H1 (cell line): ENCODE measurements at regions not wholly inside any gene's neighbourhood (a gene's known extent, or its start where the extent isn't known, plus 50 kb on each side); places are given as distances from the start of the nearest gene placed in this dataset.

ENCODE experiments used
- CTCF ChIA-PET: fragments of 300-600 bp; sonication (Branson Sonifier 250); formaldehyde crosslinking; loops from one replicate; lab custom pipeline; 2021; ENCODE audit not compliant: partially characterized antibody; lab: Charles Lee
- POLR2A ChIA-PET: fragments of 300-600 bp; sonication (Branson Sonifier 250); formaldehyde crosslinking; loops from one replicate; lab custom pipeline; 2021; ENCODE audit warnings: inconsistent platforms; ENCODE audit not compliant: partially characterized antibody; lab: Charles Lee
- DNase-seq, 2 experiments: peaks; one replicate each; pipeline versions ENCODE4 v3.0.0 to v3.0.0-alpha.2; 2010 to 2022; ENCODE audit warnings: low spot score in 2 of 2, low read depth in 1 of 2, mixed read lengths in 1 of 2
- FAIRE-seq: peaks from 2 replicates; lab custom pipeline; 2011; peaks lifted over from hg19 to GRCh38; lab: Jason Lieb, UNC
- H2AFZ ChIP-seq: 2 replicates; pipeline ENCODE4 v1.8.1; 2012; ENCODE audit warnings: low read length, inconsistent platforms
- H2AK5ac ChIP-seq: 2 replicates; pipeline ENCODE4 v1.6.1; 2013; ENCODE audit warnings: low read depth, low read length
- H2BK120ac ChIP-seq: replicated peaks from 2 replicates; pipeline ENCODE3; 2013; ENCODE audit warnings: low read depth, low read length, inconsistent platforms
- H2BK12ac ChIP-seq: 2 replicates; pipeline ENCODE4 v1.6.1; 2013; ENCODE audit warnings: low read depth, low read length
- H2BK15ac ChIP-seq: 2 replicates; pipeline ENCODE4 v1.6.1; 2013; ENCODE audit warnings: low read length
- H2BK20ac ChIP-seq: 2 replicates; pipeline ENCODE4 v1.6.1; 2013; ENCODE audit warnings: low read length
- H2BK5ac ChIP-seq: 2 replicates; pipeline ENCODE4 v1.6.1; 2013; ENCODE audit warnings: low read depth, low read length
- H3K14ac ChIP-seq: 2 replicates; pipeline ENCODE4 v1.6.1; 2013; ENCODE audit warnings: inconsistent platforms; ENCODE audit not compliant: insufficient read length
- H3K18ac ChIP-seq: 2 replicates; pipeline ENCODE4 v1.6.1; 2013; ENCODE audit warnings: low read length; ENCODE audit errors: extremely low read depth
- H3K23ac ChIP-seq: 2 replicates; pipeline ENCODE4 v1.6.1; 2013; ENCODE audit warnings: inconsistent platforms; ENCODE audit not compliant: insufficient read length
- H3K23me2 ChIP-seq: 2 replicates; pipeline ENCODE4 v1.6.1; 2013; ENCODE audit warnings: low read depth, low read length
- H3K27ac ChIP-seq: 2 replicates; pipeline ENCODE4 v1.6.1; 2011; ENCODE audit warnings: low read depth, low read length, inconsistent platforms
- H3K27me3 ChIP-seq, 4 experiments: replicated peaks in 1 of 4; 1 replicate in 1 of 4; 2 replicates in 3 of 4; pipeline versions ENCODE4 v1.6.1 to v1.8.1; 2011 to 2013; ENCODE audit warnings: low read length in 3 of 4, mild to moderate bottlenecking in 3 of 4, inconsistent platforms in 2 of 4, mixed read lengths in 2 of 4, moderate library complexity in 1 of 4; ENCODE audit not compliant: control insufficient read depth in 3 of 4, insufficient read depth in 3 of 4; ENCODE audit errors: extremely low read depth in 1 of 4
- H3K36me3 ChIP-seq, 4 experiments: 2 replicates each; pipeline versions ENCODE4 v1.6.1 to v1.8.1; 2011 to 2013; ENCODE audit warnings: mild to moderate bottlenecking in 4 of 4, low read length in 3 of 4, moderate library complexity in 2 of 4, control low read depth in 1 of 4, inconsistent platforms in 1 of 4; ENCODE audit not compliant: insufficient read depth in 4 of 4, control insufficient read depth in 2 of 4
- H3K4ac ChIP-seq: replicated peaks from 2 replicates; pipeline ENCODE3; 2013; ENCODE audit warnings: low read length, low read depth, mixed read lengths, inconsistent platforms; ENCODE audit not compliant: insufficient read length
- H3K4me1 ChIP-seq, 4 experiments: replicated peaks in 1 of 4; 1 replicate in 1 of 4; 2 replicates in 3 of 4; pipeline versions ENCODE4 v1.6.1 to v1.8.1; 2011 to 2013; ENCODE audit warnings: low read length in 3 of 4, inconsistent platforms in 2 of 4, mixed read lengths in 1 of 4; ENCODE audit not compliant: insufficient read depth in 4 of 4, control insufficient read depth in 3 of 4
- H3K4me2 ChIP-seq, 2 experiments: 2 replicates each; pipeline versions ENCODE4 v1.6.1 to v1.8.1; 2011 to 2013; ENCODE audit warnings: low read depth in 2 of 2, low read length in 2 of 2, control low read depth in 1 of 2, inconsistent platforms in 1 of 2, mild to moderate bottlenecking in 1 of 2; ENCODE audit not compliant: insufficient read depth in 1 of 2
- H3K4me3 ChIP-seq, 4 experiments: fragments of 200-600, 300-600 bp in 1 of 4; sonication (generic), shearing (Covaris generic), sonication (Bioruptor Twin) in 1 of 4; 2 replicates each; pipeline versions ENCODE4 v1.5.1 to v1.8.1; 2011 to 2016; ENCODE audit warnings: low read length in 4 of 4, low read depth in 3 of 4, control low read depth in 2 of 4, inconsistent platforms in 2 of 4, mild to moderate bottlenecking in 2 of 4, mixed read lengths in 1 of 4, moderate library complexity in 1 of 4; ENCODE audit not compliant: insufficient read depth in 2 of 4; ENCODE audit errors: extremely low read depth in 1 of 4
- H3K56ac ChIP-seq: replicated peaks from 2 replicates; pipeline ENCODE3; 2013; ENCODE audit warnings: low read depth, mild to moderate bottlenecking, mixed read lengths, low read length, inconsistent platforms; ENCODE audit not compliant: insufficient read length
- H3K79me1 ChIP-seq: 2 replicates; pipeline ENCODE4 v1.6.1; 2013; ENCODE audit warnings: low read depth, low read length, control low read depth
- H3K79me2 ChIP-seq, 2 experiments: 2 replicates each; pipeline versions ENCODE4 v1.6.1 to v1.8.1; 2012 to 2013; ENCODE audit warnings: low read length in 2 of 2, mild to moderate bottlenecking in 2 of 2, inconsistent platforms in 1 of 2; ENCODE audit not compliant: insufficient read depth in 2 of 2, control insufficient read depth in 1 of 2
- H3K9ac ChIP-seq, 4 experiments: replicated peaks in 1 of 4; 1 replicate in 1 of 4; 2 replicates in 3 of 4; pipeline versions ENCODE4 v1.6.1 to v1.8.1; 2011 to 2013; ENCODE audit warnings: low read depth in 3 of 4, low read length in 3 of 4, control low read depth in 2 of 4, mild to moderate bottlenecking in 2 of 4, moderate library complexity in 2 of 4, inconsistent platforms in 1 of 4; ENCODE audit errors: extremely low read depth in 1 of 4
- H3K9me3 ChIP-seq, 2 experiments: 2 replicates each; pipeline versions ENCODE4 v1.6.1 to v1.8.1; 2012 to 2013; ENCODE audit warnings: mild to moderate bottlenecking in 2 of 2, moderate library complexity in 2 of 2, control low read depth in 1 of 2, inconsistent platforms in 1 of 2, low read depth in 1 of 2, low read length in 1 of 2, mixed read lengths in 1 of 2; ENCODE audit not compliant: insufficient read depth in 2 of 2
- H4K20me1 ChIP-seq, 2 experiments: replicated peaks in 1 of 2; 2 replicates each; pipeline versions ENCODE3 to v1.8.1; 2011 to 2013; ENCODE audit warnings: inconsistent platforms in 2 of 2, low read length in 2 of 2, mild to moderate bottlenecking in 1 of 2; ENCODE audit not compliant: insufficient read depth in 2 of 2, control insufficient read depth in 1 of 2
- H4K5ac ChIP-seq: 2 replicates; pipeline ENCODE4 v1.6.1; 2013; ENCODE audit warnings: low read length, low read depth, mixed read lengths, inconsistent platforms; ENCODE audit not compliant: insufficient read length
- H4K8ac ChIP-seq: 2 replicates; pipeline ENCODE4 v1.8.0; 2013; ENCODE audit warnings: mild to moderate bottlenecking, moderate library complexity, low read length, inconsistent platforms; ENCODE audit not compliant: insufficient read depth; ENCODE audit errors: extremely low read depth
- H4K91ac ChIP-seq: replicated peaks from 2 replicates; pipeline ENCODE3; 2013; ENCODE audit warnings: low read length, mixed read lengths, inconsistent platforms; ENCODE audit not compliant: insufficient read length
- BCL11A ChIP-seq, 2 experiments: IDR thresholded peaks; one replicate each; pipeline ENCODE4 v1.6.1; 2011; ENCODE audit warnings: low read depth in 2 of 2, low read length in 2 of 2, mild to moderate bottlenecking in 2 of 2
- RAD21 ChIP-seq, 2 experiments: IDR thresholded peaks in 1 of 2; conservative IDR thresholded peaks in 1 of 2; 2 replicates each; pipeline ENCODE4 v1.6.1; 2011; ENCODE audit warnings: low read depth in 2 of 2, low read length in 2 of 2, improper control_type of control experiment in 1 of 2, inconsistent platforms in 1 of 2, mild to moderate bottlenecking in 1 of 2, moderate library complexity in 1 of 2

DNA sequence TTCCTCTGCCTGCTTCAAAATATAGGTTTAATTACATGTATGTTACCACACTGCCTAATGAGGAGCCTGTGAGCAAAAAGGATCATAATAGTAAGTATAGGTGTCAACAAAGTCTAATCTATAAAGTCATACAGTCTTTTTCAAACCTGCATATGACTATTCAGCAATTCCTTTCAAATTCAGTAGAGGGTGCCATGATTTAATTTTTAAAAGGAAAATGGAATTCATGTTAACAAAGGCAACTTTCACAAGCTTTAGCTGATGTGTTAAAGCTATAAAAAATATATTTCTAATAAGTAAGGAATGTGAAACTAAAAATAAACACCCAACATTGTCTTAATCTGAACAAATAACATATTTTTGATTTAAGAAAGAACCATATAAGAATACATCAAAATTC is 52.1 kb downstream of the MPP7 start:
- no peaks in the 10 kb centered on the region for H3K79me2 ChIP-seq
- no peaks in the 10 kb centered on the region for H4K20me1 ChIP-seq
- POLR2A ChIA-PET, result no interaction called here
- no peak overlapping the region for H2BK12ac ChIP-seq
- no peak for DNase-seq
- H2BK15ac ChIP-seq, result no peak overlapping the region
- H2AFZ ChIP-seq, result no peak overlapping the region
- no peak overlapping the region for H2BK120ac ChIP-seq
- H2BK5ac ChIP-seq, result no peak overlapping the region
- H2BK20ac ChIP-seq, result no peak overlapping the region
- no peak overlapping the region for H3K18ac ChIP-seq
- H3K4me1 ChIP-seq, result no peaks in the 10 kb centered on the region
- FAIRE-seq, result no peak
- no peak overlapping the region for H3K4me2 ChIP-seq
- no peak overlapping the region for H3K4ac ChIP-seq
- CTCF ChIA-PET, result interaction anchor here (0.8 to 10.2 kb wide), 7 partner anchors 9 to 467 kb away, joined by 3 to 88 read pairs (median 4); no protein-coding TSS in a partner anchor
- H3K23ac ChIP-seq, result no peak overlapping the region
- H3K79me1 ChIP-seq, result no peaks in the 10 kb centered on the region
- no peak overlapping the region for H3K4me3 ChIP-seq
- H2AK5ac ChIP-seq, result no peak overlapping the region
- no peak overlapping the region for H4K8ac ChIP-seq
- H4K91ac ChIP-seq, result no peak overlapping the region
- H3K56ac ChIP-seq, result no peak overlapping the region
- no peaks in the 10 kb centered on the region for H3K27me3 ChIP-seq
- no peaks in the 10 kb centered on the region for H3K23me2 ChIP-seq
- H3K14ac ChIP-seq, result no peak overlapping the region
- H3K9ac ChIP-seq, result no peak overlapping the region
- no peak overlapping the region for H4K5ac ChIP-seq
- TF ChIP-seq RAD21 (IDR thresholded peaks at IDR 0.05 in 1 of 2, conservative IDR thresholded peaks at IDR 0.05 in 1 of 2; ENCODE audit: low read depth in 2 of 2, low read length in 2 of 2) (peak in 1 of 2 experiments; percentile 24; a peak in 2 of 4 replicates), BCL11A (IDR thresholded peaks at IDR 0.05; ENCODE audit: low read depth in 2 of 2, low read length in 2 of 2) (no peak)
- no peaks in the 10 kb centered on the region for H3K9me3 ChIP-seq
- no peaks in the 10 kb centered on the region for H3K36me3 ChIP-seq
- no peak overlapping the region for H3K27ac ChIP-seq
